Right lung (tissue), 2 donors: ENCODE measurements at regions not wholly inside any gene's neighbourhood (a gene's known extent, or its start where the extent isn't known, plus 50 kb on each side); places are given as distances from the start of the nearest gene placed in this dataset.

Experiments
- DNase-seq, 2 donors: peaks; one replicate each; pipeline ENCODE4 v3.0.0-alpha.2; 2013

DNA sequence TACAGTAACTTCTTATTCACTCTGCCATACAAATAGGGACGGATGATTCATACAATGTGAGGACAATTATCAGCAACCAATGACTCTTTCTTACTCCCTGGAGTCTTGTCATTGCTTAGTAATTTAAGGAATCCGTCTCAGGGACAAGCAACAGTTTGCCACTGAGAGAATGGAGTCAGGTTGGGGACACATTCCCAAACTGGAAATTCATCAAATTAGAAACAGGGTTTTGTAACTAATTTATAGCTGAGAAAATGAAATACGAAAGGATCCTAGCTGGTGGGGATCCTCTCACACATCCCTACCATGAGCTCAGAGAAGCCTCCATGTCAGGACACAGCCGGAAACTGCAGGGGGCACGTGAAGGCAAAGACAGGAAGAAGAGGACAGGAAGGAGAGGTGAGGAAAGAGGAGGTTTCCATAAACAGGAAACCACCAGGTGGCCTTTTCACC, 50.4 kb upstream of the KDR start:
- no peak for DNase-seq

DNA sequence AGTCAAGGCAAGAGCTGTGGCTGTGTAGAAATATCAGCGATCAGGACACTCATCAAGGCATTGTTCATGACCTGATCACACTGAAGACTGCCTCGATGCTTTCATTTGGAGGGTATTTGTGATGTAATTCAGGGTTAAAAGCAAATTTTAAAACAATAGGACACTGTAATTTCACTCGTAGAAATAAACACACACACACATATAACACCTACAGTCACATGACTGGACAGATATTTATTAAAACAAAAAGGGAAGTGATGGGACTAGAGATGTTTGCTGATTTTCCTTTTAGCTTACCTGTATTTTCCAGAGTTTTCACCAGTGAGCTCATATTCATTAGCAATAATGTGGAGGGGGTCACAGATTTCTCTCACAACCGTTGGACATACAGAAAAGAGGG, 51.1 kb upstream of the KDR start:
- DNase-seq = no peak

DNA sequence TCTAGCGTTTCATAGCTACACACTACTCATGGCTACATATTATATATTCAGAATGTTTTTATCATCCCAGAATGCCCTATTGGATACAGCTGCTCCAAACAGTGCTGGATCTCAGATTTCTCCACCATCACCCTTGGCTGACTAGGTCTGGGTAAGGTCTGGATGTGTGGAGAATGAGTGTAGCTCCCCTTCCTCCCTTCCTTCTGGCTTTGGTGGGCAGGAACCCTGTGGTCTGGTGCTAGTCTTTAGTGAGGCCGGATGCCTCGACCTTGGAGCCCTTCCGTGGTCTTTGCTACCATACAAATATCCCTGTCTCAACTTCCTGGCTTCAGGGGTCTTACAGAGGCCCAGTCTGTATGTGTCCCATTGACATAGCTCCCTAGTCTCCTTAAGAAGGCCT, 52.1 kb upstream of the KDR start:
- no peak for DNase-seq

DNA sequence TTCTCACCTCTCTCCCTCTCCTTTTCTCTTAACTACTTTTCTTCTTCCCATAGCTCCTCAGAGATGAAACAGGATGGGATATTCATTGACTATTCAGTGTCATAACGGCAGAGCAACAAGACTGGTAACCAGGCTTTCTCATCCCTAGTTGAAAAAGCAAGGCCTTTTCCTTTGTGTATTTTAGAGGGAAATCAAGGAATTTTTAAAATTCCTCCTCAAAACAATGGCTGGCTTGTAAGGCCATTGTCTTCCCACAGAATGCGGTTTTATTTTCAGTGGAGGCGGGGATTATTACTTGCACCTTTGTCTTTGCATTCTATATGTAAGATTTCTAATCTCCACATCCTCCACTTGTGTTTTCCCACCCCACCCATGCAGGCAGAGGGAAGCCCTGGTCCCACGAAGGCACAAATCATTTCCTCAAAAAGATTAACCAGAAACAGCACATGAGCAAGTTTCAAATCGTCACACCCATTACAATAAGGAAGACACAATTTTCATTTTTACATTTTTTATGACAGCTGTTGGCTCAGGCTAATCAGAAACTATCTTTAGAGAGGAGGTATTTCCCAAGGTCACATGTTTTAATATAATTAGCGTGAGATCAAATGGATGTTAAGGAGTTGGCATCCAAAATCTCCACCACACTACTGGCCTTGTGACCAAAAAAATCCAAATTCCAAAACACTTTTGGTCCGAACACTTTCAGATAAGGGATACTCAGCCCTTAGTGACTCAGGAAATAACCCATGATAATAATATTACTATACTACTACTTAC, 53.0 kb upstream of the KDR start:
- no peak for DNase-seq

DNA sequence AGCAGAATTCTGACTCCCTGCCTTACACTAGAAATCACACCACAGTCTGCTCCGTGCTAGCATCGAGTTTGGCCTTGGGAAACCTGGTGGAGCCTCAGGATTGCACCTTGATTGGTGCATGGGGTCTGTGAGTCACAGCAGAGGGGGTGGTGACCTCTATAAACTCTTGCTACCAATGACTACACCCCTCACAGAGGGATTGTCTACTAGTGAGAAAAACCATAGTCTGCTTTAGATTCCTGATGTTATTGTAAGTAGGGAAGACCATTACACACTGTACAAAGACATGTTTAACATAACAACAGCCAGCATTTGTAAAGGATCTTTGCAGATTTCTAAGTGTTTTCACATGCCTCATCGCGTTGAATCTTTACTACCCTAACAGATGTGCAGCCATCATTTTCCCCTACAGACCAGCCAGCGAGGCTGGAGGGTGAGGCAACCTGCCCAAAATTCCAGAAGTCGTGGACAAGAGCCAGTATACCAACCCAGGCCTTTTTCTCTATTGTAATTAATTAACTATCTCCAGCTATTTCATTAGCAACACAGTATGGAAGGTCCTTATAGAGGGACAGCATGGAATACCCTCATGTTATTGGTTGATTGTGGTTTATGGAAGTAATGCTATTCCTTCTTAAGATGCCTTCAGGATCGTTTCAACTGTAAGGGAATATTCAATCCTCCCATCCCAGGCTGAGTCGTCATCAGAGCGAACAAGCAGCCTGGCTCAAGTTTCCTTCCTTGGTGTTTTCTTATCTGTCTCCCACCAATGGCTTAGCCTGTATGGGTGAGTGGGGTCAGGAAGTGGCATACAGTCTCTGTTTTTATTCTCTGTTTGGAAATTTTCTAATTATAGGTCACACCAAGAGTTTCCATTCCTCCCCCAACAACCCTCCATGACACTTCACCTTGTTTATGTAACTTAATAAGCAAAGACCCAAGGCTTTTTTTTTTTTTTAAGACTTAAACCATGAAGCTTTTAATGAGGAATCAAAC, 55.9 kb upstream of the KDR start:
- no peak for DNase-seq

DNA sequence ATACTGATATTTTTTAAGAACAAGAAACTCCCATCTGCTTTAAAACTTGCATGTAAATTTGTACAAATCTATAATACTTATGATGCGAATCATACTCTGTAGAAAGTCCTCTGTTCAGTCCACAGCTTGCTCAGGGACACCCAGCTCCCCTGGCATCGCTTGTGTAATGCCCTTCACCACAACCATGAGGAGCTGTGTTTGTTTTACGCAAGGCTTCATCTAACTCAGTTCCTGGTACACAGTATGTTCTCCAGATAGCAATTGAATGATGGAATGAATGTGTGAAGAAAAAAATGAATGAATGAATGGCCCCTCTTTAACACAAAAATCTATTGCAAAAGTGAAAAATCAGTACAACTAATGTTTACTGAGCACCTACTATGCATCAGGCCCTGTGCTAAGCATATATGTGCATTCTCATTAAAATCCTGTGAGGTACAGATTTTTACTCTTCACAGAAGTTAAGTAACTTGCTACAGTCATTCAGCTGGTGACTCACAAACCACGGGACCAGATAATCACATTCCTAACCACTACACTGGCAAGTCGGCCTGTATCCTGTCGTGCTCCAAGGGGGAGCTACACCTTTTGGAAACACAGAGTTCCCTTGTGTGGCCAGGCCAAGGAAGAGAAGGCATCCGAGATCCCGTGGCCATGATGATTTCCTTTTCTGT, 58.7 kb upstream of the KDR start:
- no peak for DNase-seq

DNA sequence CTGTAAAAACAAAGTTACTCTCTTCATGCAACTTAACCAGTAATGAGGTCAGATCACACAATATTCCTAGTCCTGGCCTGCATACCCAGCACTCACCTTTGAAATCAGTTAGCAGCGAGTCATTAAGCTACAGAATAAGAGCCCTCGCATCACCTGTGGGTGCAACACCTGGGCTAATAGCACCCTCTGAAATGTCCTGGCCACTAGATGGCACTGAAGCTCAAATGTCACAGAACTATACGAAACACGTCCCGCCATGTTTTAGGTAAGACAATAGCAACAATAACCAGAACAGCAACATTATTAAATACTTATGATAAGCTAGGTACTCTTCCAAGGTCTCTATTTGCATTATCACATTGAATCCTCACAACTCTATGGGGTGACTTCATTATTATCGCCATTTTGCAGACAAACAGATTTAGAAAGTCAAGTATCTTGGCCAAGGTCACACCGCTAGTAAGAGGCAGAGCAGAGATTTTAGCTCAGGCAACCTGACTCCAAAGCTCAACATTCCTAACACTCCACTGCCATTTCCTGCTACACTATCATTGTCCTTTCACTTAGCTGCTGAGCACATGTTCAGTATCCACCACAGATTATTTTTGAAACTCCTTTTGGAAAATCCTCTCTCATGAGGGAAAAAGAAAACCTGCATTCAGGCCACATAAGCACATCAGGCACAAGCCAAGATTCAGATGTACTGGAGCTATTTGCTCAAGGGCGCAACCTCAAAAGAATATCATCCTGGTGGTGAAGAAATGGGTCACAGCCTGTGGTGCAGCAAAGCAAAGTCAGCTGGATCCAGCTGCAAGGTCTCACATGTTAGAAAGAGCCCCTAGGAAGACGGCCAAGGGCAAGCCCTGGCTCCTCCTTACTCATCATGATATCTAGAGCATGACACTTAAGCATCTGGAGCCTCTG, 59.5 kb upstream of the KDR start:
- peak; percentile 52 to 69 for DNase-seq

DNA sequence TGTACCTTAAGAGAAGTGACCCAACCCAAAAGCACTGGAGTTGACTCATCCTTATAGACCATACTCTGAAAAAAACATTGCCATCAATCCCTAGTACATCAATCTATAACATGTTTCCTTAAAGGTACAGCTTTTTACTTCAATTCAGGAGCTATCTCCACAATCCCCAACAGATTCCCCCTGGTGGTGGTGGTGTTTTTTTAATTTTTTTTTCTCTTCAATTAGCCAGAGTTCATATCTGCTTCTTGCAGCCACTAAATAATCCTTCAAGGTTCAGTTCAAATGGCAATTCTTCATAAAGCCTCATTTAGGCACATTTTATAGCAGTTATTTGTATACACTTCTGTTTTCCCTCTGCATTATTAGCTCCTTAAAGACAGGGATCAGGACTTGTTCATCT, 60.7 kb upstream of the KDR start:
- DNase-seq = no peak

DNA sequence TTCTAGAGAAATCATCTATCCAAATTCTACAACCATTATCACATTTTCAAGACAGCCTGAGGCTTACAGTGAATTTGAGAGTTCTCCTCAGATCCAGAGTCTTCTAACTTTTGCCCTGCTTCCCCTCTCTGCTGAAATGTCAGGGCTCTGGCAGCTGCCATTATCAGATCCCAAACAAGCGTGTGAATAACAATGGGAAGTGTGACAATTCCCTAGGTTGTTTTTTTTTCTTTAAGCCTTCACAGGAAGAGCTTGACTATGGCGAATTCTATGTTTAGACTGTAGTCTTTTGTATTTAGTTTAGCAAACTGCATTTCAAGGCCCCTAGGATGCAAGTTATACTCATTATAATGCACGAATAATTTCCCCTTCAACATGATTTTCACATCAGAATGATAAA, 61.3 kb upstream of the KDR start:
- DNase-seq = no peak

DNA sequence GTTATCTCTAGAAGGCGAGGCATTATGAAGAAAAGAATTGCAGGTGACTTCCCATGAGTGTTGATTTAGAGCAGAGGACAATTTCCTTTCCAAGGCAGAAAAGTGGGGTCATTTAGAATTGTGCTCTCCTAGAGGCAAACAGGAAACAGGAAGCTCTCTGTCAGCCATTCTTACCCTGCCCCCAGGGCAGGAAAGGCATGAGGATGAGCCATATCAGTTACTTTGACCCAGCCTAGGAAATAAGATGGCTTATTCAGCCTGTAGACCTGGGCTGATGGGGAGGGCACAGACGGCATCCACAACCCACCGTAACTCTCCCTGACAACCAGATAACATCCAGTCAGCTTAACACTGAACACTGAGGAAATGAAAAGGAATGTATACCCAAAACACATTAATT, 88.8 kb upstream of the KDR start:
- no peak for DNase-seq

DNA sequence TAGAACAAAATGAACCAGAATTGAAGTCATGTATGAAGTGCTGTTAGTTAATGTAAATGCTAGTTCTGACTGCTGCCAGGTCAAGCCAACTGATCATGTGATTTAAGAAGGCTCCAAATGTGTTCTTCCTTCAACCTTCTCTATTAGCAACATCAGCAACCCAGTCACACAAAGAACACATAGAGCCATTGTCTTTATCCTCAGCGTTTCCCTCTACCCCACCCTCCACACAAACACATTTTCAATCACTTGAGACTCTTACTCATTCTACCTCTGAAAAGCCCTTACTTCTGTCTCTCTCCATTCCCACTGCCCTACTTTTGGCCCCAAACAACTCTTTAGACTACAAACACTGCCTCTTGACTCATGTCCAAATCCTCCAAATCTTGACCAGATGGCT, 89.7 kb upstream of the KDR start:
- DNase-seq = no peak

DNA sequence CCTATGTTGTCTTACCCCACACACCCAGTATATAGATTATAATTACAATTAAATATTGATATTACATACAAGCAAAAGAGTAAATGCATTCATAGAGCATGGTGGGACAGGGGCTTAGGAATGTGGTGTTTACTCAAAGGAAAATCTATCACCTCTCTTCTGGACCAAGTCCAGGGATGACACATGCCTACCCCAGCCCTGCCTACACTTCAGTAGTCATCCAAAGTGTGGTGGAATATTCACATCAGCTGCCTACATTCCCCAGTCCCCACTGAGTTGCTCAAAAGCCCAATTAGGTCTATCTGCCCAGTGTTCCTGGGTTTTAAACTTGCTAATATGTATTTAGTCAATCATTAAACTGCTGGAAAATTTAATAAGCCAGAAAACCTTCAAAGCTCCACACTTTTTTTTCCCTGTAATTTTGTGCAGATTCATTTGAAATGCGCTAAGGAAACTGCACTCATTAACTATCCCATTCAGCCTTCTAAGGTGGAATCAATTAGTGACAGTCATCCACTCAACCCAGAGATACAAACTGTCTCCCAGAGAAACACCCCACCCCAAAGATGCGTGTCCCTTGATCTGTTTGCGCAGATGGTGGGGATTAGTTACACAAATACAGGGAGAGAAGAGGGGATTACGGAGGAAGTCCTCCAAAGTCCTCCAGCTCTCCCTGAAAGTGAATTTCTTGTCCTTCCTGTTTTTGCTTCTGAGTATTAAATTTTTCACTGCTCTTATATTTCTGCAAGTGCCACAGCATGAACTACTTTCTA, 91.7 kb upstream of the KDR start:
- no peak for DNase-seq

DNA sequence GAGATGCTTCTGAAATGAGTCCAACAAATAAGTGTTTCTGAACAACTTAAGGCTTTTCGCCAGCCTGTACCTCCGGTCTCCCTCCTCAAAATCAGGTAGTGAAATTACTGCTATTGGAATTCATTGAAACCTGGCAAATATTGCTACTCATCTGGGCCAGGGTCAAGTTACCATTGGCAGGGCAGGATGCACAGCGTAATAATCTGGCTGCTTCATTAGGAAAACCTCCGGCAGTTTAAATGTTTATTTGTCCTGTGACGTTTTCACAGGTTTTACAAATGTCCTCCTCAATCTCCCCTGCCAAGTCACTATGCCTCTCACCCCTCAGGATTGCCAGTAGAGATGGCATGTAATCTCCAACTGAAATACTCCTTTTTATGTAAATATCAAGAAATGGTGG, 92.6 kb upstream of the KDR start:
- no peak for DNase-seq

DNA sequence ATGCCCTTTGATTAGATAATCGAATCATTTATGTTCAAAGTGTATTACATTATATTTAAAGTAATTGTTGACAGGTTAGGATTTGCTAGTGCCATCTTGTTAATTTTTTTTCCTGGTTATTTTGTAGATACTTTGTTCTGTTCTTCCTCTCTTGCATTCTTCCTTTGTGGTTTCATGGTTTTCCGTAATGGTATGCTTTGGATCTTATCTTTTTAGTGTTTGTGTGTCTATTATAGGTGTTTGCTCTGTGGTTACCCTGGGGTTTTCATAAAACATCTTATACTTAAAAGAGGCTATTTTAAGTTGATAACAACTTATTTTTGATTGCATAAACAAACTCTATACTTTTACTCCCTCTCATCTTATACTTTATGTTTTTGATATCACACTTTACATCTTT, 108.2 kb upstream of the SRD5A3 start:
- no peak for DNase-seq

DNA sequence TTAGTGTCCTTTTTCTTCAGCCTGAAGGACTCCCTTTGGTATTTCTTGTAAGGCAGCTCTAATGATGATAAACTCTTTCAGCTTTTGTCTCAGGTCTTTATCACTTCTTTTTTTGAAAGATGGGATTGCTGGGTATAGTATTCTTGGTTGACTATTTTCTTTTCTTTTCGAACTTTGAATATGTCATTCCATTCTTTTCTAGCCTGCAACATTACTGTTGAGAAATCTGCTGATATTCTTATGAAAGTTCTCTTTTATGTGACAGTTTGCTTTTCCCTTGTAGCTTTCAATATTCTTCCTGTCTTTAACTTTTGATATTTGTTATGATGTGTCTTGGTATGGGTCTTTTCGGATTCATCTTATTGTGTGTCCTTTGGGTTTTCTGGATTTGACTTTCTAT, 107.6 kb upstream of the SRD5A3 start:
- no peak for DNase-seq

DNA sequence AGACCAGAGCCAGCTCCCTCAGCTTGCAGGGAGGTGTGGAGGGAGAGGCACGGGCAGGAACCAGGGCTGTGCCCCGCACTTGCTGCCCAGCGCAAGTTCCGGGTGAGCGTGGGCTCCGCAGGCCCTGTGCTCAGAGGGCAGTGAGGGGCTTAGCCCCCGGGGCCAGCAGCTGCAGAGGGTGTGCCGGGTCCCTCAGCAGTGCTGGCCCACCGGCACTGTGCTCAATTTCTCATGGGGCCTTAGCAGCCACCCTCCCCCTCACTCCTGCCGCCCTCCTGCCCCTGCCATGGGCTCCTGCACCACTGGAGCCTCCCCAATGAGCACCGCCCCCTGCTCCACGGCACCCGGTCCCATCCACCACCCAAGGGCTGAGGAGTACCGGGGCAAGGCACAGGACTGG, 104.6 kb upstream of the SRD5A3 start:
- DNase-seq = no peak

DNA sequence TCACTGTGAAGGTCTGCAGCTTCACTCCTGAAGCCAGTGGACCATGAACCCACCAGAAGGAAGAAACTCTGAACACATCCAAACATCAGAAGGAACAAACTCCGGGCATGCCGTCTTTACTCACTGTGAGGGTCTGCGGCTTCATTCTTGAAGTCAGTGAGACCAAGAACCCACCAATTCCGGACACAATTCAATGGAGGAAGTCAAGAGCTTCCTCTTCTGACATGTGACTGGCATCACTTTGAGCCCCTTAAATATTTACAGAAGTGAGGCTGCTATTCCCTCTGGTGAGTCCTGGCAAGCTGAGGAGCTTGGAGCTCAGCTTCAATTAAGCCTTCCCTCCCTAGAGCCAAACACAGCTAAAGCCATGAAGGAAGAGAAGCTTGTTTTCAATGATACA, 103.5 kb upstream of the SRD5A3 start:
- DNase-seq = no peak

DNA sequence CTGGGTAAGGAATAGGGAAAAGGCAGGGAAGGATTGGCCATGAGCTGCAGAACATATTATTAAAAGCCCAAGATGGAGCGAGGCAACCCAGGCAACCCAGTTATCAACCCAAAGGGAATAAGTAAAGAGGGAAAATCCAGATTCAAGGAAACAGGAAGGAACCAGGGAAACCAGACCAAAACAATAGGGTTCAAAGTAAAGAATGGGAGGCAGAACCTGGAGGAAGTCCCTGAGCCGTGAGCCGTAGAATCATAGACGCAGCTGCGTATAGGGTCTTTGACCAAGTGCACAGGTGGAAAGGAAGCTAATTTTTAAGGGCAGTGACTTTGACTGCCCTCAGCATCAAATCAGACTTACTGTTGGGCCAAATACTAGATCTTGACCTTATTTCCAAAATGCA, 98.5 kb upstream of the SRD5A3 start:
- no peak for DNase-seq

DNA sequence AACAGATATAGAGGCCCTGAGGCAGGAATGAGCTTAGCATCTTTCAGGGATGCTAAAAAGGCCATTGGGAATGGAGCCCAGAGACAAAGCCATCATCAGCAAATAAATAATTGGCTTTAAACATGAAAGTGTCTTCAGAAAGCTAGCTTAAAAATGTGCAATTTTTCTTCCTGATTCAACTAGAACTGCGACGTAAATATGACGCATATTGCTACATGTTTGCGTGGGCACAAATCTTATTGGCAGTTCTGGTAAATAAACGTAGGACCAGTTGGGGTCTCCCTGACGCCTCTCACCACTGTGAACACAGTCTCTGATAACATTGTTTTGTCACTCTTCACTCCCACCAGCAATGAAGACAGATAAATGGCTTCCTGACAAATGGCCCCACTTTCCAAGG, 97.3 kb upstream of the SRD5A3 start:
- DNase-seq = no peak

DNA sequence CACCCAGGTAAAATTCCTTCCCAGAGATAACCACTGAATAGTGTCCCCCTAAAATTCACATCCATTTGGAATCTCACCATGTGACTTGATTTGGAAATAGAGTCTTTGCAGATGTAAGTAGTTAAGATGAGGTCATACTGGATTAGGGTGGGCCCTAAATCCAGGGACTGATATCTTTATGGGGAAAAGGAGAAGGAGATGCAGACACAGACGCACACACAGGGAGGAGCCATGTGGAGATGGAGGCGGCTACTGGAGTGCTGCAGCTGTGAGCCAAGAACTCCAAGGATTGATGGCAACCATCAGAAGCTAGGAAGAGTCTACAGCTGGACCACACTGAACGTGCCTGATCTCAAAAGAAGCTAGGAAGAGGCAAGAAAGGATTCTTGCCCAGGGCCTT, 96.6 kb upstream of the SRD5A3 start:
- DNase-seq = no peak

DNA sequence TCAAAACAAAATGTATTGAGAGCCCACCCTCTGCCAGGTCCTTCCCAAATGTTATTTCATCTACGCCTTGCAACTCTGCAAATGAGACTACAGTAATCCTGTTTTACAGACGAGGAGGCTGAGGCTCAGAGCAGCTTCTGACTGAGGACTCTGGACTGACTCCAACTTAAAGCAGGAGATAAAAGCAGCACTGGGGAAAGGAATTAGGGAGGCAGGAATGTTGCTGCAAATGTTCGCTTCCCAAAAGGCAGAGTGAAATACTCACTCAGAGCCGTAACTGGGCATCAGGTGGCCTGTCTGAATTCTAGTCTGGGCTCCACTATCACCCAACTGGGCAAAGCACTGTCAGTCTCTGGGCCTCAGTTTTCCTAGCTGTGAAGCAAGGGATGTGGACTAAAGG, 94.7 kb upstream of the SRD5A3 start:
- DNase-seq = no peak
